WTC11 (cell line): ENCODE measurements at regions not wholly inside any gene's neighbourhood (a gene's known extent, or its start where the extent isn't known, plus 50 kb on each side); places are given as distances from the start of the nearest gene placed in this dataset.
"Not testable (repeated sequence)": the region's sequence is repeated elsewhere in the genome, so short reads cannot be mapped to it uniquely, and the experiment has no call there.

Source experiments
- ATAC-seq: fragments of 200-7000 bp; cut with Tn5 transposase; 2 replicates; pipeline ENCODE4 v1.10.0; 2021; ENCODE audit warnings: mild to moderate bottlenecking, moderate library complexity
- CTCF ChIA-PET: fragments of 300-600 bp; sonication (Branson Sonifier 250); formaldehyde crosslinking; loops from one replicate; lab custom pipeline; 2021; ENCODE audit warnings: antibody characterized with exemption; lab: Charles Lee
- POLR2A ChIA-PET: fragments of 350-600 bp; sonication (Branson Sonifier 250); formaldehyde crosslinking; loops from one replicate; lab custom pipeline; 2021; ENCODE audit warnings: antibody characterized with exemption; lab: Charles Lee
- DNase-seq: peaks from one replicate; pipeline ENCODE4 v3.0.0; 2021; ENCODE audit warnings: low spot score
- H3K27ac Mint-ChIP-seq: 2 replicates; pipeline ENCODE4 v1.8.0; 2021; ENCODE audit warnings: mixed read lengths
- H3K27me3 Mint-ChIP-seq: 2 replicates; pipeline ENCODE4 v1.8.0; 2021; ENCODE audit warnings: low read depth, mild to moderate bottlenecking, moderate library complexity, mixed read lengths
- H3K36me3 Mint-ChIP-seq: 2 replicates; pipeline ENCODE4 v1.8.0; 2021; ENCODE audit warnings: mixed read lengths
- H3K4me1 Mint-ChIP-seq: 2 replicates; pipeline ENCODE4 v1.8.0; 2022; ENCODE audit warnings: mixed read lengths
- H3K4me3 Mint-ChIP-seq: 2 replicates; pipeline ENCODE4 v1.8.0; 2021; ENCODE audit warnings: mild to moderate bottlenecking, moderate library complexity, mixed read lengths
- H3K9me3 Mint-ChIP-seq: 2 replicates; pipeline ENCODE4 v1.8.0; 2021; ENCODE audit warnings: mixed read lengths
- ARID4B ChIP-seq: sonication (generic); formaldehyde crosslinking; IDR thresholded peaks from 2 replicates; pipeline ENCODE4 v1.8.0; 2023; ENCODE audit warnings: missing genetic modification reagents, mild to moderate bottlenecking, borderline replicate concordance
- ATF3 ChIP-seq: sonication (generic); formaldehyde crosslinking; conservative IDR thresholded peaks from 2 replicates; pipeline ENCODE4 v1.8.1; 2022; ENCODE audit warnings: mild to moderate bottlenecking, missing genetic modification reagents
- HMGXB4 ChIP-seq: sonication (generic); formaldehyde crosslinking; IDR thresholded peaks from 2 replicates; pipeline ENCODE4 v1.8.1; 2023; ENCODE audit warnings: mild to moderate bottlenecking, moderate library complexity, missing genetic modification reagents
- IRF2 ChIP-seq: sonication (generic); formaldehyde crosslinking; IDR thresholded peaks from 2 replicates; pipeline ENCODE4 v1.8.0; 2022; ENCODE audit warnings: low read depth, missing genetic modification reagents, borderline replicate concordance
- MXD4 ChIP-seq: fragments of 250-450 bp; sonication (Bioruptor Pico); IDR thresholded peaks from 2 replicates; pipeline ENCODE4 v1.8.0; 2021; ENCODE audit warnings: mild to moderate bottlenecking, moderate library complexity, borderline replicate concordance
- NFATC4 ChIP-seq: fragments of 250-450 bp; sonication (Bioruptor Pico); IDR thresholded peaks from 2 replicates; pipeline ENCODE4 v1.9.0; 2021; ENCODE audit warnings: mild to moderate bottlenecking
- NR1H2 ChIP-seq: sonication (generic); formaldehyde crosslinking; IDR thresholded peaks from 2 replicates; pipeline ENCODE4 v1.9.0; 2021; ENCODE audit warnings: mild to moderate bottlenecking, moderate library complexity, missing genetic modification reagents
- SMAD3 ChIP-seq: sonication (generic); formaldehyde crosslinking; IDR thresholded peaks from 2 replicates; pipeline ENCODE4 v1.8.0; 2022; ENCODE audit warnings: missing genetic modification reagents, mild to moderate bottlenecking, borderline replicate concordance
- SOX15 ChIP-seq: fragments of 250-450 bp; sonication (Bioruptor Pico); IDR thresholded peaks from 2 replicates; pipeline ENCODE4 v1.9.0; 2021; ENCODE audit warnings: mild to moderate bottlenecking
- SP1 ChIP-seq: sonication (generic); formaldehyde crosslinking; conservative IDR thresholded peaks from 2 replicates; pipeline ENCODE4 v1.8.1; 2022; ENCODE audit warnings: missing genetic modification reagents
- TEAD1 ChIP-seq: sonication (generic); formaldehyde crosslinking; IDR thresholded peaks from 2 replicates; pipeline ENCODE4 v1.8.0; 2022; ENCODE audit warnings: mild to moderate bottlenecking, missing genetic modification reagents
- ZBTB21 ChIP-seq: sonication (generic); formaldehyde crosslinking; IDR thresholded peaks from 2 replicates; pipeline ENCODE4 v1.8.1; 2023; ENCODE audit warnings: mild to moderate bottlenecking, missing genetic modification reagents, borderline replicate concordance
- ZBTB43 ChIP-seq: sonication (generic); formaldehyde crosslinking; IDR thresholded peaks from 2 replicates; pipeline ENCODE4 v1.8.1; 2023; ENCODE audit warnings: mild to moderate bottlenecking, missing genetic modification reagents
- ZNF138 ChIP-seq: sonication (generic); formaldehyde crosslinking; conservative IDR thresholded peaks from 2 replicates; pipeline ENCODE4 v1.8.1; 2022; ENCODE audit warnings: mild to moderate bottlenecking, moderate library complexity, missing genetic modification reagents
- ZNF263 ChIP-seq: sonication (generic); formaldehyde crosslinking; IDR thresholded peaks from 2 replicates; pipeline ENCODE4 v1.8.1; 2022; ENCODE audit warnings: low read depth, mild to moderate bottlenecking, moderate library complexity, missing genetic modification reagents
- ZNF532 ChIP-seq: fragments of 250-450 bp; sonication (Bioruptor Pico); IDR thresholded peaks from 2 replicates; pipeline ENCODE4 v1.9.0; 2021; ENCODE audit warnings: mild to moderate bottlenecking, borderline replicate concordance

- TF ChIP-seq SMAD3 (CRISPR knock-in tag): no peak
- no peak for TF ChIP-seq ZNF263 (CRISPR knock-in tag)
- no peak for TF ChIP-seq IRF2 (CRISPR knock-in tag)
- TF ChIP-seq NR1H2 (CRISPR knock-in tag): no peak
- no peak for TF ChIP-seq HMGXB4 (CRISPR knock-in tag)
- TF ChIP-seq ZNF138 (CRISPR knock-in tag): no peak
- TF ChIP-seq ZBTB43 (CRISPR knock-in tag): no peak
Measured at GRCh38 chr1:20409012-20409411, 77.0 kb downstream of the CAMK2N1 start (continued).

GRCh38 chr1:20408133-20408650 is 77.8 kb downstream of the CAMK2N1 start:
- peaks cover 13% of the 10 kb centered on the region for H3K4me1 Mint-ChIP-seq
- DNase-seq, ATAC-seq, H3K27ac Mint-ChIP-seq, H3K9me3 Mint-ChIP-seq, CTCF ChIA-PET, POLR2A ChIA-PET, H3K36me3 Mint-ChIP-seq, H3K4me3 Mint-ChIP-seq: not testable (repeated sequence)
- H3K27me3 Mint-ChIP-seq: peaks cover 100% of the 10 kb centered on the region

- peaks cover 13% of the 10 kb centered on the region for H3K4me1 Mint-ChIP-seq
- no peak for DNase-seq
- no peak overlapping the region for H3K27ac Mint-ChIP-seq
- no peak overlapping the region for H3K4me3 Mint-ChIP-seq
- no peaks in the 10 kb centered on the region for H3K36me3 Mint-ChIP-seq
- ChIA-PET POLR2A (no interaction called here), CTCF (interaction anchor here (0.9 to 1.5 kb wide), 3 partner anchors 25 to 193 kb away, joined by 3 read pairs; no protein-coding TSS in a partner anchor)
- H3K9me3 Mint-ChIP-seq: 0 out of 2 replicates have a peak, but pooled peaks cover 4% of the 10 kb centered on the region
- H3K27me3 Mint-ChIP-seq: peaks cover 100% of the 10 kb centered on the region
- ATAC-seq: peak; percentile 52
- TF ChIP-seq ZNF532: no peak
- no peak for TF ChIP-seq TEAD1 (CRISPR knock-in tag)
- TF ChIP-seq ZBTB21 (CRISPR knock-in tag): no peak
- no peak for TF ChIP-seq NFATC4 (CRISPR knock-in tag)
- no peak for TF ChIP-seq ATF3
- TF ChIP-seq SP1 (CRISPR knock-in tag): no peak
- TF ChIP-seq IRF2 (CRISPR knock-in tag): no peak
- TF ChIP-seq MXD4 (CRISPR knock-in tag): no peak
- TF ChIP-seq SOX15 (CRISPR knock-in tag): no peak
- no peak for TF ChIP-seq ARID4B
Measured at GRCh38 chr1:20405893-20406604, 80.0 kb downstream of the CAMK2N1 start.
